A673 (cell line): ENCODE measurements at regions not wholly inside any gene's neighbourhood (a gene's known extent, or its start where the extent isn't known, plus 50 kb on each side); places are given as distances from the start of the nearest gene placed in this dataset.
"Not testable (repeated sequence)": the region's sequence is repeated elsewhere in the genome, so short reads cannot be mapped to it uniquely, and the experiment has no call there.

Source experiments
- BruUV-seq: library from RNA; stranded (reverse); fragments of 400-500 nt; replicated peaks from 2 replicates; lab custom pipeline; 2021; lab: Mats Ljungman, UMichigan
- CTCF ChIA-PET: fragments of 300-600 bp; sonication (Branson Sonifier 250); formaldehyde crosslinking; loops from one replicate; lab custom pipeline; 2022; ENCODE audit warnings: antibody characterized with exemption; lab: Charles Lee
- POLR2A ChIA-PET: fragments of 300-600 bp; sonication (Branson Sonifier 250); formaldehyde crosslinking; loops from one replicate; lab custom pipeline; 2022; ENCODE audit warnings: antibody characterized with exemption; ENCODE audit not compliant: low non-redundant PET; lab: Charles Lee
- DNase-seq: peaks from one replicate; pipeline ENCODE4 v3.0.0-alpha.2; 2015; ENCODE audit warnings: low spot score
- H3K27ac ChIP-seq: fragments of 200-600 bp; sonication (generic); 2 replicates; pipeline ENCODE4 v1.5.1; 2016; ENCODE audit warnings: mixed run types, low read depth, mild to moderate bottlenecking, mixed read lengths, antibody characterized with exemption, low read length; ENCODE audit not compliant: poor library complexity, severe bottlenecking
- H3K27me3 ChIP-seq: fragments of 200-600 bp; sonication (generic); replicated peaks from 2 replicates; pipeline ENCODE4 v1.6.1; 2017; ENCODE audit warnings: mixed run types, low read depth, mild to moderate bottlenecking, mixed read lengths, antibody characterized with exemption, low read length; ENCODE audit not compliant: insufficient read depth, poor library complexity
- H3K36me3 ChIP-seq: fragments of 200-600 bp; sonication (generic); 2 replicates; pipeline ENCODE4 v1.6.1; 2016; ENCODE audit warnings: mixed run types, mild to moderate bottlenecking, mixed read lengths, antibody characterized with exemption, low read length; ENCODE audit not compliant: insufficient read depth, poor library complexity, severe bottlenecking
- H3K4me1 ChIP-seq: fragments of 200-600 bp; sonication (generic); 2 replicates; pipeline ENCODE4 v1.6.1; 2017; ENCODE audit warnings: mixed run types, mild to moderate bottlenecking, mixed read lengths, antibody characterized with exemption, low read length; ENCODE audit not compliant: insufficient read depth, poor library complexity, severe bottlenecking
- H3K4me3 ChIP-seq: fragments of 200-600 bp; sonication (generic); 2 replicates; pipeline ENCODE4 v1.5.1; 2016; ENCODE audit warnings: low read depth, mixed run types, mild to moderate bottlenecking, mixed read lengths, low read length; ENCODE audit not compliant: poor library complexity, severe bottlenecking
- H3K9me3 ChIP-seq: fragments of 200-600 bp; sonication (generic); 2 replicates; pipeline ENCODE4 v1.6.1; 2016; ENCODE audit warnings: mixed run types, low read depth, mild to moderate bottlenecking, mixed read lengths, antibody characterized with exemption, low read length; ENCODE audit not compliant: poor library complexity, severe bottlenecking
- EZH2 ChIP-seq: fragments of 200-600 bp; sonication (generic); IDR thresholded peaks from 2 replicates; pipeline ENCODE4 v1.6.1; 2017; ENCODE audit warnings: borderline replicate concordance, low read depth, mild to moderate bottlenecking, mixed read lengths, antibody characterized with exemption, low read length; ENCODE audit not compliant: poor library complexity, severe bottlenecking
- intact Hi-C: fragments of 100-400 bp; cut with micrococcal nuclease; formaldehyde crosslinking; loops from one replicate; pipeline ENCODE4 v1.10.0; 2022; ENCODE audit not compliant: unreplicated experiment
- TF ChIP-seq, protein P1 (sequence below): fragments of 300-800, 200-600 bp; sonication (generic); conservative IDR thresholded peaks from 2 replicates; pipeline ENCODE4 v1.5.1; 2017; ENCODE audit warnings: low read depth, mild to moderate bottlenecking, antibody characterized with exemption, low read length, moderate library complexity, mixed read lengths

DNA sequence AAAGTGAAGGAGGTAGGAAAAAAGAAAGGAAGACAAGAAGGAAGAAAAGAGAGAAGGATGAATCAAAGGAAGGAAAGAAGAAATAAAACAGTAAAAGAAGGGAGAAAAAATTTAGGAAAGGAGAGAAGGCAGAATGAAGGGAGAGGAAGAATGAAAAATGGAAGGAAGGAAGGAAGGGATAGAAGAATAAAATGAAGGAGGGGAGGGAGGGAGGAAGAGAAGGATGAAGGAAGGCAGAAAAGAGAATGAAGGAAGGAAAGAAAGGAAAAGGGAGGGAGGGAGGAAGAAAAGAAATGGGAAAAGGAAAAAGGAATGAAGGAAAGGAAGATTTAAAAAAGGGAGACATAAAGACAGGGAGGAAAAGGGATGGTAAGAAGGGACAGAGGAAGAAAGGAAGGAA is 393.7 kb upstream of the GRM7 start:
- TF ChIP-seq, protein P1, sequence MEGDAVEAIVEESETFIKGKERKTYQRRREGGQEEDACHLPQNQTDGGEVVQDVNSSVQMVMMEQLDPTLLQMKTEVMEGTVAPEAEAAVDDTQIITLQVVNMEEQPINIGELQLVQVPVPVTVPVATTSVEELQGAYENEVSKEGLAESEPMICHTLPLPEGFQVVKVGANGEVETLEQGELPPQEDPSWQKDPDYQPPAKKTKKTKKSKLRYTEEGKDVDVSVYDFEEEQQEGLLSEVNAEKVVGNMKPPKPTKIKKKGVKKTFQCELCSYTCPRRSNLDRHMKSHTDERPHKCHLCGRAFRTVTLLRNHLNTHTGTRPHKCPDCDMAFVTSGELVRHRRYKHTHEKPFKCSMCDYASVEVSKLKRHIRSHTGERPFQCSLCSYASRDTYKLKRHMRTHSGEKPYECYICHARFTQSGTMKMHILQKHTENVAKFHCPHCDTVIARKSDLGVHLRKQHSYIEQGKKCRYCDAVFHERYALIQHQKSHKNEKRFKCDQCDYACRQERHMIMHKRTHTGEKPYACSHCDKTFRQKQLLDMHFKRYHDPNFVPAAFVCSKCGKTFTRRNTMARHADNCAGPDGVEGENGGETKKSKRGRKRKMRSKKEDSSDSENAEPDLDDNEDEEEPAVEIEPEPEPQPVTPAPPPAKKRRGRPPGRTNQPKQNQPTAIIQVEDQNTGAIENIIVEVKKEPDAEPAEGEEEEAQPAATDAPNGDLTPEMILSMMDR = no peak
- TF ChIP-seq EZH2 = no peak
- no peak overlapping the region for H3K27ac ChIP-seq
- intact Hi-C loops = no loop called here
- DNase-seq = no peak
- CTCF ChIA-PET = no interaction called here
- POLR2A ChIA-PET = no interaction called here
- no peaks in the 10 kb centered on the region for H3K36me3 ChIP-seq
- H3K4me3 ChIP-seq = no peak overlapping the region
- no peaks in the 10 kb centered on the region for H3K4me1 ChIP-seq
- H3K9me3 ChIP-seq = no peaks in the 10 kb centered on the region
- no TSS peak for BruUV-seq
- no peaks in the 10 kb centered on the region for H3K27me3 ChIP-seq

DNA sequence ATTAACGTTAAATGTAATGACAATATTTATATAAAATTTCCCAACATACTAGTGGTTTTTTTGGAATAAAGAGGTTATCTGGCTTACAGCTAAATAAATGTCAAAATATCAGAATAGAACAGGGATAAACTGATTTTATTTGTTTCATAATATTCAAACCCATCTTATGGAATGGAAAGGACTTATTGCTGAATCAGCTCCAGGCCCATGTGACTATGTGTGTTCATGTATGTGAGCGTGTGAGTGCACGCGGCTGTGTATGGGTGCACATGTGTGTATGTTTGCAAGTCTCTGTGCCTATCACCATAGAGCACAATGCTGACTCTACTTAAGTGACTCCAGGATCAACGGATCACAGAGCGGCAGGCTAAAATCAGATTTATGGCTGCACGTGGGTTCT is 392.3 kb upstream of the GRM7 start:
- no peak for DNase-seq
- CTCF ChIA-PET = no interaction called here
- Histone ChIP-seq H3K27ac (no peak overlapping the region), H3K36me3 (no peaks in the 10 kb centered on the region), H3K4me3 (no peak overlapping the region), H3K9me3 (no peaks in the 10 kb centered on the region), H3K4me1 (no peaks in the 10 kb centered on the region), H3K27me3 (no peaks in the 10 kb centered on the region)
- intact Hi-C loops = no loop called here
- no TSS peak for BruUV-seq
- POLR2A ChIA-PET = no interaction called here
- TF ChIP-seq EZH2 = no peak
- TF ChIP-seq, protein P1 = no peak

DNA sequence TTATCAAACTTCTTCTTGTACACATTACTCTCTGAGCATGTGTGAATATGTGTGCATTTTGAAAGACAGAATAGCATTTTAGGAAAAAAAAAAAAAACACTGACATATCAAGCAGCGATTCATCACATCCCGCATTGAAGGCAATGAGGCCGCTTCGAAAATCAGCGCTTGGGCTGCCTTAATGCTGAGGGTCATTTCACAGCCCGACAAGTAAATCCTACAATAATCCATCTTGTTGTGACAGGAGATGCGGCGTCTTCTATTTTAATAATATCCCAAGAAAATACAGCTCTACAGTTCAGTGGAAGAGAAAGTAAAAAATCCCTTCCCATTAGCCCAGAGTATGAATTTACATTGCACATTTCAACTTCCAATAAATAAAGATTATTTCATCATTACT is 389.2 kb upstream of the GRM7 start:
- no TSS peak for BruUV-seq

DNA sequence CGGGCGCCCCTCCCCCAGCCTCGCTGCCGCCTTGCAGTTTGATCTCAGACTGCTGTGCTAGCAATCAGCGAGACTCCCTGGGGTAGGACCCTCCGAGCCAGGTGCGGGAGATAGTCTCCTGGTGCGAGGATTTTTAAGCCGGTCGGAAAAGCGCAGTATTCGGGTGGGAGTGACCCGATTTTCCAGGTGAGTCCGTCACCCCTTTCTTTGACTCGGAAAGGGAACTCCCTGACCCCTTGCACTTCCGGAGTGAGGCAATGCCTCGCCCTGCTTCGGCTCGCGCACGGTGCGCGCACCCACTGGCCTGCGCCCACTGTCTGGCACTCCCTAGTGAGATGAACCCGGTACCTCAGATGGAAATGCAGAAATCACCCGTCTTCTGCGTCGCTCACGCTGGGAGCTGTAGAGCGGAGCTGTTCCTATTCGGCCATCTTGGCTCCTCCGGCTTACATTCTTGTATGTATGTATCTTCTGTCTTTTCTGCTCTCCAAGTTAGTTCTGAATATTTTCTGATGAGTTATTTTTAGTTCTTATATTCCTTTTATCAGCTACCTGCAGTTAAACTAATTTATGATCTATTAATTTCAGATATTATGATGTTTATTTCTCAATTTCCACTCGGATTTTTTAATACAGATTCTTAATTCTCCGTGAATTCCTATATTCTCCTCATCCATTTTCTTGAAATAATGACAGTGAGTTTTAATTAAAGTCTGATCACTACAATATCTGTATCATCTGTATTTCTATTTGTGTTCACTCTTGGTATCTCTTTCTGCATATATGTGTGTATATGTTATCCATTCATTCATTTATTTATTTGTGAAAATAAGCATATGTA is 370.2 kb upstream of the GRM7 start:
- DNase-seq, H3K36me3 ChIP-seq, CTCF ChIA-PET, H3K27ac ChIP-seq, H3K27me3 ChIP-seq, H3K4me3 ChIP-seq, H3K4me1 ChIP-seq, BruUV-seq, POLR2A ChIA-PET, intact Hi-C loops, H3K9me3 ChIP-seq: not testable (repeated sequence)

More for the DNA sequence above, 389.2 kb upstream of the GRM7 start:
- TF ChIP-seq, protein P1 = no peak
- TF ChIP-seq EZH2 = no peak
- Histone ChIP-seq H3K27ac (no peak overlapping the region), H3K9me3 (no peaks in the 10 kb centered on the region), H3K4me1 (no peaks in the 10 kb centered on the region), H3K36me3 (no peaks in the 10 kb centered on the region), H3K4me3 (no peak overlapping the region), H3K27me3 (no peaks in the 10 kb centered on the region)
- DNase-seq = no peak
- POLR2A ChIA-PET = interaction anchor here (0.7 kb wide), 1 partner anchor 11 kb away, joined by 4 read pairs; no protein-coding TSS in a partner anchor
- CTCF ChIA-PET = no interaction called here
- intact Hi-C loops = no loop called here
